GM18867 (cell line): ENCODE measurements at regions not wholly inside any gene's neighbourhood (a gene's known extent, or its start where the extent isn't known, plus 50 kb on each side); places are given as distances from the start of the nearest gene placed in this dataset.
A peak's percentile ranks its signal among the peaks of the same experiment; 100 is the strongest.

ENCODE experiments used
- ATAC-seq: cut with Tn5 transposase; IDR thresholded peaks from one replicate; pipeline ENCODE4 v1.9.1; 2021; ENCODE audit warnings: mild to moderate bottlenecking, moderate library complexity; ENCODE audit not compliant: unreplicated experiment

DNA sequence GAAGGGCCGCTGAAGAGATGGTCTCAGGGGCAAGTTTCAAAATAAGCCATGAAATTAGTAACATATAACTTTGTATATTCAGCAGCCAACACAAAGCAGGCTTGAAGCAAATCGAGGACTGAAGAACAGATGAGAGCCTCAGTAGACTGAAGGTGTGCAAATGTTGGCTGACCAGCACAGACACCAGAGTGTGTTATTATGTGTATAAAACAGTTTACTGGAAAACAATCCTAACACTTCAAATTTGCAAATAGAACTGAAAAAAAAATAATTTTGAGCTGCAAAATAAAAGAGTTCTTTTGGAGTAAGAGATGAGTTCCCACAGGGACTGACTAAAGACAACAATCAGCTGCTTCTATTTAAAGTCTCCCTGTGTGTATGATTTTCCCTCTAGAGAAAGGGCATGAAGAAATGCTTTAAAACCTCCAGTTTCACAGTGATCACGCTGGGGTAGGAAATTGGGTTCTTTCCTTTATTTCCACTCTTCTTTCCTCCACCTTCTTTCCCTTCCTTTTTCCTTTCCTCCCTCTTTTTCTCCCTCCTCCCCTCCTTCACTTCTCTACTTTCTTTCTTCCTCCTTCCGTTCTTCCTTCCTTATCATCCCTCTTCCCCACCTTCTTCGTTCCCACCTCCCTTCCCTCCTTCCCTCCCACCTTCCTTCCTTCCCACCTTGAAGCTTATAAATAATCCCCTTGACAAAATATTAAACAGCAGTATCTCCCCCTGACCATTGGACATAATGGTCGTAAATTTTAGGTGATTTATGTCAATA, 383.9 kb upstream of the DCN start:
- ATAC-seq = no peak

DNA sequence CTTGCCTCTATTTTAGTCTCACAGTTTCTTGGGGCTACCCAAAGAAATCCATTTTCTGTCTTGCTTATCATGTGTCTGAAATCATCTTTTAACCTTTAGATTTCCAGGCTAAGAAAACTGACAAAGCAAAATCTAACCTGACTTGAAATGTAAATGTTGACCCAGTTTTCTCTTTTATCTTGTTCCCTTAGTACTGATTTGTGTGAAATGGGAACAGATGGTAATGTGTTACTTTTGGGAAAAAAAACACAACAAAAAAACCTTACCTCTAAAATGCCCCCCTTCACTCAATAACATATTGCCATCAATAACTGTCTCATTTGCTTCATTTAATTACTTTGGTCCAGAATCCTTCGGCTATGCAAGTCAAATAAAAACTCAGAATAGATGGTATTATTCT, 383.2 kb upstream of the DCN start:
- ATAC-seq = no peak

DNA sequence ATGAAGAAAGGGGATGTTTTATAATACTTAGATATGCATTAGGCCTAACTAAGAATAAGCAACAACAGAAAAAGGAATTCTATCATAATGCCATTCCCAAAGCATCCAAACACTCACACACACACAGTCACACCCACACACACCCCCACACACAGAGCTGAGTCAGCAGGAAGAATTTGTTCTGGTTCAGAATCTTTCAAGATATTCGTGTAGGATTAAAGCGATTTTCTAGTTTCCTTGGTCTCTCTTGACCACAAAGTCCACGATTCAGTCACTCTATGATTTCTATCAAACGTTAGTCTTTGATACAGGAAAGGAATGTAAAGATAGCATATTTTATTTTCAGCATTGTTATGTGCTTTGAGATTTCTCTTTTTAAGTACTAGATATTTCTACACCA, 382.6 kb upstream of the DCN start:
- ATAC-seq = no peak

DNA sequence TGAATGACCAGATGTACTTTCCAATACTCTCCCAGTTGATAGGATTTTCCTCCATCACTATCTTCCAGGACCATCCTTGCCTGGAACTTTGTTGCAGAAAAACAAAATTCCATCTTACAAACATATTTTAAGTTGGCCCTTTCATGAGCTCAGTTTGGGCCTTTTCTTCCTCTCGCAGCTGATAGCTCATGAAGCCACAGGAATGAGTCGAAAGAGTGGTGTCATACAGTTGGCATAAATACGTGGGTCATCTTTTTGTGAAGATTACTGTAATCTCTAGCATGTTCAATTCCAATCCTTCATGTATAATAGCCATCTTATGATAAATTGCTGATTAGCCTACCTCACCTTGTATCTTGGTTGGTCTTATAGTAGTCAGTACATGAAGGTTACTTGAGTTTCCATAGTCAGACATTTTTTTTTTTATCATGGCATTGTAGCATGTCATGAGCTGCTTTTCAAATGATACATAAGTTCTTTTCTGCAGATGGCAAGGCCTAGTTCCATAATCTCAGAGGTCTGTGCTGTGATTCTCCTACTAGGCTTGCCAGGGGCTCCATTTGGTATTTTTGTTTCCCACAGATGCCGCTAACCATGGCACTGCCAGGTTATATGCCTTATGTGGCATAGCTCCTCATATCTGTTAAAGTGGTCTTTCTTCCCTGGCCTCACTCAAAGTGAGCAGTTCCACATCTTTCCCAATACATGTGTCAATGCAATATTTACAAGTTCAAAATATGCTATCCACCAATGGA, 380.6 kb upstream of the DCN start:
- no peak for ATAC-seq

DNA sequence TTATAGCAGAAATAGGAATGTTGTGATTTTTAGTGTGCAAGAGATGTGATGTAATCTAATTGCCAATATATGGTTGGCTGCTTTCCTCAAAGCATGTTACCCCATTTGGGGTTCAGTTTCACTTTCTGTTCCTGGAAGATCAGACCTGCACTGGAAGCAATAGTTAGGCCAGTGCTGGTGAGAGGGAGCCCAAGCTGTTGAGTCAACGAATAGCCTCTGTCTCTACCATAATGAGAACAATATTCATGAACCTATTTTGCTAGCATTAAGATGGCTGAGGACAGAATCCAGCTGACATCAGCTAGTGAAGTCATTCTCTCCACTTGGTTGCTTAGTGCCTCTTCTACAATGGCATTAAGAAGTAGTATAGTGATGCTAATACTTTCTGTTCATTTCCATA, 379.9 kb upstream of the DCN start:
- ATAC-seq = peak; percentile 87

DNA sequence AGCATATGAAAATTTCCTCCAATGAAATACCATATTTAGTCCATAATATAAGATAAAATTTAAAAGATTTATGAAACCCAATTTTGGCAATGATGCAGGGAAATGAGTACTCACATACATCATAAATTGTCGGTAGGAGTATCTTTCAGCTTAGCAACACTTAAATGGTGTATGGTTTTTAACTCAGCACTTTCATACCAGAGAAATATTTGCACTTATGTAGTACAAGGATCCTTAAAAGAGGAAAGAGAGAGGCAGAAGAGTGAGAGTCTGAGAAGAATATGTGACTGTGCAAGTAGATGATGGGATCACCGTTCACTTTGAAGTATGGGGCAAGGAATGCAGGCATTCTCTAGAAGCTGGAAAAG, 379.3 kb upstream of the DCN start:
- ATAC-seq = no peak

DNA sequence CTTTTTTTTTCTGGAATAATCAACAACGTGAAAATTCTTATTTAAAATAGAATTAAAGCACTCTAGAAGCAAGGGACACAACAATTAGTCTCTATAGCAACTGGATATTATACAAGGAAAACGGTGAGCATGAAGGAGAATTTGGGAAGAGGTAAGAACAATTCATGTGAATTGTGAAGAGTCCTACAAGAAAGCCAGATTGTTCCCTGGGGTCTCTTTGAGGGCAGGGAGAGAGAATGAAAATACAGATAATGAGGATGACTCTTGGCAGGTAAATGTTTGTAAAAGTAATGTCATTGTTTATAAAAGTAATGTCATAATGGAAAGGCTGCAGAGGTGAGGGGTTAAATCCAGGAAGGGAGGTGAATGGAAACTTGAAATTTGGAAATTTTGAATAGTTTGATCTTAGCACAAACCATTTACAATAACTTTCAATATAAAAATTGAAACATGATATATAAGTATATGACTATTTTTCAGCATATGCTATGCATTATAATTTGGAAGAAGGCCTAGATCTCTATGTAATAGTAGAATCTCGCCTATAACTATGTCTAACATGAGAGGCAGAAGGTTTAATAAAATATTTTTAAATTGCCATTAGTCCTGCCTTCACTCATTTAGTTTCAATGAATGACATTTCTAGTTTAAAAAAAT, 378.8 kb upstream of the DCN start:
- ATAC-seq = no peak

DNA sequence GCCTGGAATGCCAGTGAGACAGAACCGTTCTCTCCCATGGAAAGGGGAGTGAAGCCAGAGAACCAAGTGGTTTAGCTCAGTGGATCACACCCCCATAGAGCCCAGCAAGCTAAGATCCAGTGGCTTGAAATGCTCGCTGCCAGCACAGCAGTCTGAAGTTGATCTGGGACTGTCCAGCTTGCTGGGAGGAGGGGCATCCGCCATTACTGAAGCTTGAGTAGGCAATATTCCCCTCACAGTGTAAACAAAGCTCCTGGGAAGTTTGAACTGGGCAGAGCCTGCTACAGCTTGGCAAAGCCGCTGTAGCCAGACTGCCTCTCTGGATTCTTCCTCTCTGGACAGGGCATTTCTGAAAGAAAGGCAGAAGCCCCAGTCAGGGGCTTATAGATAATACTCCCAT, 374.3 kb upstream of the DCN start:
- no peak for ATAC-seq

DNA sequence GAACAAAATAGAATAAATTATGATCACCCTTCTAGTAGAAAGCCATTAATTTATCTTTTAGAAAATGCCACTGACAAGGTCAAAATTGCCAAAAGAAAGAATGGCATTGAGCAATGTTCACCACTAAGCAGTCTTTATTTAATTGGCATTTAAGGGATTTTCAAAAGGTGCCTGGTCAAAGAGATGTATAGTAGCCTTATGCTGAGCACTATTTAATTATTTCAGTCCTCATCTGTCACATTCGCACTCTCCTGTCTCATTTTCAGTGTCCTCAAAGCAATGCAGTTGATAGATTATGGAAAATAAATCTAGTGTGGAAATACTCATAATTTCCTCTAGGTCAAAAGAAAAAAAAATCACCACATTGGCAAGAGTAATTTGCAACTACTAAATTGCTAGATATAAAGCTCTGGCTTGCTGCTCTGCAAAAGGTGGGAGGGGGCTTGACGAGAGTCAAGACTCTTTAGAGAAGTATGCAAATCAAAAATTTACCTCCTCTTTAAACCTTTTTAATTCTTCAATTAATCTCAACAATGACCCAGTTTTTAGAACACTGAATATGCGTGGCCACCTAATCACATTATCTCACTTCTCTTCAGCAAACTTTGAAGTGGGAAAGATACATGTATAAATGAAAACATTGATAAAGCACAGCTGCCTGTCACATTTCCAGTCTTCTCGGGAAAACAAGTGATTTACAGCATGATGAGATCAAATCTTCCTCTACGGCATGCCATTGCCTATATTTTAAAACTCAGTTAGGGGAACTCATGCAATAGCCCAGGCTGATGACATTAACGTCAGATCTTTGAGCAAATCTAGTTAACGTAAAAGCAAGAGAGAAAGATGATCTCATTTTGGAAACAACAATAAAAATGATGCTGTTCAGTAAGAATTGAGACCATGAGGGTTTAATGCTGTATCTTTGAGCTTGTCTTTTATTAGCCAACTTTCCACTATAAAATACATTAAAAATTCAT, 373.1 kb upstream of the DCN start:
- no peak for ATAC-seq

DNA sequence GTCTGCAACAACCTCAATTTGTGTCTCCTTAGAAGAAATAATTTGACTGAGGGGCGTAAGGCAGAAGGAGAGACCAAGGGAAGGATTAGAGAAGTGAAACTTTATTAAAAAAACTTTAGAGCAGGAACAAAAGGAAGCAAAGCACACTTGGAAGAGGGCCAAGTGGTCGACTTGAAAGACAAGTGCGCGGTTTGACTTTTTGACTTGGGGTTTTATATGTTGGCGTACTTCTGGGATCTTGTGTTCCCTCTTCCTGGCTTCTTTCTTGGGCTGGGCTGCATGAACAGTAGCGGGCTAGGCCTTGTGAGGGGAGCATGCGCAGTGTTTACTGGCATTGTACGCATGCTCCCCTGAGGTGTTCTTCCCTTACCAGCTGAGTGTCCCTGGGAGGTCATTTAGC, 369.3 kb upstream of the DCN start:
- ATAC-seq = no peak

DNA sequence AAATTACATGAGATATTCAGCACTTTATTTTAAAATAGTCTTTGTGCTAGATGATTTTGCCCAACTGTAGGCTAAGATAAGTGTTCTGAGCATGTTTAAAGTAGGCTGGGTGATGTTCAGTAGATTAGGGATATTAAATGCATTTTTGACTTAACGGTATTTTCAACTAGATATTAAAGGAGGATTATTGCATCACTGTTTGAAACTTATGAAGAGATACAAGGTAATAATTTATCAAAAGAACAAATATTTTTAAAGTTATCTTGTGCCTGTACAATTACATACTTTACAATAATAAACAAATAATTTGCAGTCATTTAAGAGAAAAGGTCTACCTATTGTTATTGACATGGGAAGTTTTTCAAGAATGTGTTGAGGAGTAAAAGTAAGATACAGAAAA, 368.6 kb upstream of the DCN start:
- no peak for ATAC-seq

DNA sequence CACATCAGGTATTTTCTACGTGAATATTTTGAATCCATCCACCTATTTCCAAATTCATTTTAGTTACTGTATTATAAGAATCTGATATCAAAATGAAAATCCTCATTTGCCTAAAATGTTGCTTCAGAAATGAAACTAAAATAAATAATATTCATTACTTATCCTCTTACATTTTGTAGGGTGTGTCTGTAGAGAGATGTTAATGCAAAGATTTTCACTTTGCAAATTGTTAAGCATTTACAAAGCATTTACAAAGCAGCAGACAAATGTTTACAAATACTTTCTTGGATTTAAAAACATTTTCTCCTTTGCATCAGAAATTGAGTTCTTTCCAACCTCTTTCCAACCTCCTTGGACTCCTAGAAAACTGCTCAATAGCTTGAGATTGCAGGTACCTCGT, 360.0 kb upstream of the DCN start:
- no peak for ATAC-seq

DNA sequence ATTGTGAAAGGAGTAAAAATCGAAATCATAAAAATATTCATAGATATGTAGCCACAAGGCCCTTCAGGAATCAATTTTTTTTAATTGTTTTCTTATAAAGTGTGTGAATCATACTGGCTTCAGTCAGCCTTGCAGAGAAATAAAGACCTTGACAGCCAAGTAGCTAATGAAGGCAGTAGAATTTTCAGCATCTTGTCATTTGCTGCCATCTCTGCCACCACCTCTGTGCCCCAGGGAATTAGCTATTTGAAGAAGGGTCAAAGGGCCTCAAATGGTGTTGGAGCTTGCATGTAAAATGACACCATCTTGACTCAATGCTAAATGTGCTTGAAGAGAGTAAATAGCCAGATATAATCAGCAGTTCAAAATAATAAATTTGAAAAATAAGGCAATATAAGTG, 359.4 kb upstream of the DCN start:
- no peak for ATAC-seq

DNA sequence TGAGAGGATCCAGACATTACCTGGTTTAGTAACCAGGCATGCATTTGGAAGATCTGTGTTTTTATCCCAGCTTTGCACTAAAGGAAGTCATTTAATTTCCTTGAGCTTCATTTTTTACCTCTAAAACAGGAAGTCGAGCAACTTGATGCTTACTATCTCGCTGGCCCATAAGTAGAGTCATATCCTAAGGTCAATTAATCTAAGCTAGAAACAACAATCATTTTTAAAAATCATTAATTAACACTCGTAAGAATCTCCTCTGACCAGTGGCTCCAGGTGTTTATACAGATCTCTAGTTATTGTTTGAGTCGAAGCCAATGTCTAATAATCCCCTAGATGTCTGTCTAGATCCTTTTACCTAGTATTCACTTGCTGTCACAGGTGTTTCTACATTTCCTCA, 355.8 kb upstream of the DCN start:
- no peak for ATAC-seq

DNA sequence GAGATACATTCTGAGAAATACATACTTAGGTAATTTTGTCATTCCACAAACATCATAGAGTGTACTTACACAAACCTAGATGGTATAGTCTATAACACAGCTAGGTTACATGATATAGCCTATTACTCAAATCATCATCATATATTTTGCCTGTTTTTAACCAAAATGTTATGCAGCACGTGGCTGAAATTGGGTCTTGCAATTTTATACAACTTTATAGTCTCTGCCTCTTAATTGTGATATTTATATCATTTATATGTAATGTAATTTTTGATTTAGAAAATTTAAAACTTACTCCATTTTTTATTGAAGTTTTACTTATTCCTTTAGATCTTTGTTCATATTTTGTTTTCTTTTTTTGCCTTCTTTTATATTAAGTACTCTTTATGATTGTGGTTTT, 350.7 kb upstream of the DCN start:
- ATAC-seq = no peak

DNA sequence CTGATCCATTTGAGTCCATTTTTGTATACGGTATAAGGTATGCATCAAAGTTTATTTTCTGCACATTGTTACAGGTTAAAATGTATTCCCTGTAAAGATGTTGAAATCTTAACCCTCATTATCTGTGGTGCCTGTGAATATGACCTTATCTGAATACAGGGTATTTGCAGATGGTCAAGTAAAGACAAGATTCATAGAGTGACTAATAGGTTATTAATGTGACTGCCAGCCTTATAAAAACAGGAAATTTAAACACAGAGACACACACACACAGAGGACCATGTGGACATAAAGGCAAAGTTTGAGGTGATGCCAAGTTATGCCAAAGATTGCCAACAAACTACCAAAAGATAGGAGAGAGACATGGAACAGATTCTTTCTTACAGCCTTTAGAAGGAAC, 347.2 kb upstream of the DCN start:
- ATAC-seq = no peak

DNA sequence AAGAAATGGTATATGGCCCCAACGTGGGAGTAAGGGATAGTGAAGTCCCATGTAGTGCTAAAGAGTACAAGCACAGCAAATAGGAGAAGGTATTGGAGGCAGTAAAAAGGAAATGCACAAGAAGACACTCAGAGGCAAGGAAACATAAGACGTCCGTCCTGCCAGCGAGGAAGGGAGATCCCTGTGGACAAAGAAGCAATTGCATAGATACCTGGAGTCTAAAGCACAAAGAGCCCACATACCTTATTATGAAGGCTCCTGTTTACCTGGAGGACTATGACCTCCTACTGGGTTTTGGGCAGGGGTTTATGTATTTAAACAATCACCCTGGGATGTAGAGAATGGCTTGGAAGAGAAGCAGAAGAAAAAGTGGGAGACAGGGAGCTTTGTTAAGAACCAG, 341.2 kb upstream of the DCN start:
- ATAC-seq = no peak

DNA sequence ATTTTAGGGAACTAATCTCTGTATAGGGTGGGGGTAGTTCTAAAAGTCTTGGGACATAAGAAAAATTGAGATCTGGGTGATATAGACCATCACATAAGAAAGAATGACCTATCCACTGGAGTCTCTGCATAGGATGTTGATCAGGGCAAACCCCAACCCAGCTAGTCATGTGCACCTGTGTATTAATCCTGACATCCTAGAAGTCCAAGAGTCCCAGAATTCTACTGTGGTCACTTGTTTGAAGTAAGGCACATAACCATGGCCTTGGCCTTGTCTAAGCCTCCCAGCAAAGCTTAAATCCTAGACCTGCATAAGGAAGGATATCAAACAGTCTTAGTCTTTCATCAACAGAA, 334.1 kb upstream of the DCN start:
- no peak for ATAC-seq

DNA sequence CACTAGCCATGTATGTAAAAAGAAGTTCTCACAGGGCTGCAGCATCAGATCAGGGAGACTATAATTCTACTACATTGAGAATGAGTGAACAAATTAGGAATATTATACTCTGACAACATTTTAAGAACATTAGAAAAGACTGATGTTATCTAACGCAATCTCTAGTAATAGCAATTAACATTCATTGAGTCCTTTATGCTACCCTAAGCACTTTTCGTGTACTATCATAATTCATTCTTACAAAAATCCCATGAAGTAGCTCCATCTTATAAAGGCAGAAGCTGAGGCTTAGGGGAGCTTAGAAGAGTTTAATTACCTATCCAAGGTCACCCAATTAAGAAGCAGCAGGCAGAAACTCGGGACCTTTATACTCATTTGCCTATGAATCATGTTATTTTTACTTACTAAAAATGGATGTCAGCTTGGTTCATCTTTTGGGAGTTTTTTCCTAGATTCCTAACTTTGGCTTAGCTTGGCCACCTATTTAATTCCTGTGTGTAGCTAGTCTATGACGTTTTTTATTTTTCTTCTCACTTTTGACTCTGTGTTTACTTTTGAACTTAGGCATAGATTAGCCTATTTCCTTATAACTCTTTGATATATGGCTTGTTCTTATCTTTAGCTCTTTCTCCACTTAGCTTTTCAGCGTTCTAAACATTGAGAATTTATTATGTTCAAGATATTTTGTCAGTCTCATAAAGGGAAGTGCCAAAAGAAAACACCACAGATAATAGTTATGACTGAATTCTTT, 333.5 kb upstream of the DCN start:
- no peak for ATAC-seq

DNA sequence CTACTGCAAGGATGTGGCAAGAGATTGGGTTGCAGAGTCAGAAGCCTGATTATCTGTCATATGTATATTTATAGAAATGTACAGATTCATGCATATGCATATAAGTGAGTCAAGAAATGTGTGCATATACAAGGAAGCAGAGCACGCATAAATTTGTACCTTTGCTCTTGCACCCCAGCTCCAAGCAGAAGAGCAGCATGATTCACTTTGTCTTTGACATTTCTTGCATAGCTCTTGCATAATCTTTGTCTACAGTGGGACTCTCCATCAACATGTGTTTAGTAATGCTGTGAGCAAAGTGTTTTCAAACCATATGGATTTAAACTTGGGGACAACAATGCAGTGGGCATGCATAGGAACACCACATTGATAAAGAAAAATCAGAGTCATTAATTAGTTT, 330.7 kb upstream of the DCN start:
- ATAC-seq = no peak
